H1 (cell line): ENCODE measurements at regions not wholly inside any gene's neighbourhood (a gene's known extent, or its start where the extent isn't known, plus 50 kb on each side); places are given as distances from the start of the nearest gene placed in this dataset.

Experiments used
- CTCF ChIA-PET: fragments of 300-600 bp; sonication (Branson Sonifier 250); formaldehyde crosslinking; loops from one replicate; lab custom pipeline; 2021; ENCODE audit not compliant: partially characterized antibody; lab: Charles Lee
- POLR2A ChIA-PET: fragments of 300-600 bp; sonication (Branson Sonifier 250); formaldehyde crosslinking; loops from one replicate; lab custom pipeline; 2021; ENCODE audit warnings: inconsistent platforms; ENCODE audit not compliant: partially characterized antibody; lab: Charles Lee
- DNase-seq, 2 experiments: peaks; one replicate each; pipeline versions ENCODE4 v3.0.0 to v3.0.0-alpha.2; 2010 to 2022; ENCODE audit warnings: low spot score in 2 of 2, low read depth in 1 of 2, mixed read lengths in 1 of 2
- FAIRE-seq: peaks from 2 replicates; lab custom pipeline; 2011; peaks lifted over from hg19 to GRCh38; lab: Jason Lieb, UNC
- H2AFZ ChIP-seq: 2 replicates; pipeline ENCODE4 v1.8.1; 2012; ENCODE audit warnings: low read length, inconsistent platforms
- H2AK5ac ChIP-seq: 2 replicates; pipeline ENCODE4 v1.6.1; 2013; ENCODE audit warnings: low read depth, low read length
- H2BK120ac ChIP-seq: replicated peaks from 2 replicates; pipeline ENCODE3; 2013; ENCODE audit warnings: low read depth, low read length, inconsistent platforms
- H2BK12ac ChIP-seq: 2 replicates; pipeline ENCODE4 v1.6.1; 2013; ENCODE audit warnings: low read depth, low read length
- H2BK15ac ChIP-seq: 2 replicates; pipeline ENCODE4 v1.6.1; 2013; ENCODE audit warnings: low read length
- H2BK20ac ChIP-seq: 2 replicates; pipeline ENCODE4 v1.6.1; 2013; ENCODE audit warnings: low read length
- H2BK5ac ChIP-seq: 2 replicates; pipeline ENCODE4 v1.6.1; 2013; ENCODE audit warnings: low read depth, low read length
- H3K14ac ChIP-seq: 2 replicates; pipeline ENCODE4 v1.6.1; 2013; ENCODE audit warnings: inconsistent platforms; ENCODE audit not compliant: insufficient read length
- H3K18ac ChIP-seq: 2 replicates; pipeline ENCODE4 v1.6.1; 2013; ENCODE audit warnings: low read length; ENCODE audit errors: extremely low read depth
- H3K23ac ChIP-seq: 2 replicates; pipeline ENCODE4 v1.6.1; 2013; ENCODE audit warnings: inconsistent platforms; ENCODE audit not compliant: insufficient read length
- H3K23me2 ChIP-seq: 2 replicates; pipeline ENCODE4 v1.6.1; 2013; ENCODE audit warnings: low read depth, low read length
- H3K27ac ChIP-seq: 2 replicates; pipeline ENCODE4 v1.6.1; 2011; ENCODE audit warnings: low read depth, low read length, inconsistent platforms
- H3K27me3 ChIP-seq, 4 experiments: replicated peaks in 1 of 4; 1 replicate in 1 of 4; 2 replicates in 3 of 4; pipeline versions ENCODE4 v1.6.1 to v1.8.1; 2011 to 2013; ENCODE audit warnings: low read length in 3 of 4, mild to moderate bottlenecking in 3 of 4, inconsistent platforms in 2 of 4, mixed read lengths in 2 of 4, moderate library complexity in 1 of 4; ENCODE audit not compliant: control insufficient read depth in 3 of 4, insufficient read depth in 3 of 4; ENCODE audit errors: extremely low read depth in 1 of 4
- H3K36me3 ChIP-seq, 4 experiments: 2 replicates each; pipeline versions ENCODE4 v1.6.1 to v1.8.1; 2011 to 2013; ENCODE audit warnings: mild to moderate bottlenecking in 4 of 4, low read length in 3 of 4, moderate library complexity in 2 of 4, control low read depth in 1 of 4, inconsistent platforms in 1 of 4; ENCODE audit not compliant: insufficient read depth in 4 of 4, control insufficient read depth in 2 of 4
- H3K4ac ChIP-seq: replicated peaks from 2 replicates; pipeline ENCODE3; 2013; ENCODE audit warnings: low read length, low read depth, mixed read lengths, inconsistent platforms; ENCODE audit not compliant: insufficient read length
- H3K4me1 ChIP-seq, 4 experiments: replicated peaks in 1 of 4; 1 replicate in 1 of 4; 2 replicates in 3 of 4; pipeline versions ENCODE4 v1.6.1 to v1.8.1; 2011 to 2013; ENCODE audit warnings: low read length in 3 of 4, inconsistent platforms in 2 of 4, mixed read lengths in 1 of 4; ENCODE audit not compliant: insufficient read depth in 4 of 4, control insufficient read depth in 3 of 4
- H3K4me2 ChIP-seq, 2 experiments: 2 replicates each; pipeline versions ENCODE4 v1.6.1 to v1.8.1; 2011 to 2013; ENCODE audit warnings: low read depth in 2 of 2, low read length in 2 of 2, control low read depth in 1 of 2, inconsistent platforms in 1 of 2, mild to moderate bottlenecking in 1 of 2; ENCODE audit not compliant: insufficient read depth in 1 of 2
- H3K4me3 ChIP-seq, 4 experiments: fragments of 200-600, 300-600 bp in 1 of 4; sonication (generic), shearing (Covaris generic), sonication (Bioruptor Twin) in 1 of 4; 2 replicates each; pipeline versions ENCODE4 v1.5.1 to v1.8.1; 2011 to 2016; ENCODE audit warnings: low read length in 4 of 4, low read depth in 3 of 4, control low read depth in 2 of 4, inconsistent platforms in 2 of 4, mild to moderate bottlenecking in 2 of 4, mixed read lengths in 1 of 4, moderate library complexity in 1 of 4; ENCODE audit not compliant: insufficient read depth in 2 of 4; ENCODE audit errors: extremely low read depth in 1 of 4
- H3K56ac ChIP-seq: replicated peaks from 2 replicates; pipeline ENCODE3; 2013; ENCODE audit warnings: low read depth, mild to moderate bottlenecking, mixed read lengths, low read length, inconsistent platforms; ENCODE audit not compliant: insufficient read length
- H3K79me1 ChIP-seq: 2 replicates; pipeline ENCODE4 v1.6.1; 2013; ENCODE audit warnings: low read depth, low read length, control low read depth
- H3K79me2 ChIP-seq, 2 experiments: 2 replicates each; pipeline versions ENCODE4 v1.6.1 to v1.8.1; 2012 to 2013; ENCODE audit warnings: low read length in 2 of 2, mild to moderate bottlenecking in 2 of 2, inconsistent platforms in 1 of 2; ENCODE audit not compliant: insufficient read depth in 2 of 2, control insufficient read depth in 1 of 2
- H3K9ac ChIP-seq, 4 experiments: replicated peaks in 1 of 4; 1 replicate in 1 of 4; 2 replicates in 3 of 4; pipeline versions ENCODE4 v1.6.1 to v1.8.1; 2011 to 2013; ENCODE audit warnings: low read depth in 3 of 4, low read length in 3 of 4, control low read depth in 2 of 4, mild to moderate bottlenecking in 2 of 4, moderate library complexity in 2 of 4, inconsistent platforms in 1 of 4; ENCODE audit errors: extremely low read depth in 1 of 4
- H3K9me3 ChIP-seq, 2 experiments: 2 replicates each; pipeline versions ENCODE4 v1.6.1 to v1.8.1; 2012 to 2013; ENCODE audit warnings: mild to moderate bottlenecking in 2 of 2, moderate library complexity in 2 of 2, control low read depth in 1 of 2, inconsistent platforms in 1 of 2, low read depth in 1 of 2, low read length in 1 of 2, mixed read lengths in 1 of 2; ENCODE audit not compliant: insufficient read depth in 2 of 2
- H4K20me1 ChIP-seq, 2 experiments: replicated peaks in 1 of 2; 2 replicates each; pipeline versions ENCODE3 to v1.8.1; 2011 to 2013; ENCODE audit warnings: inconsistent platforms in 2 of 2, low read length in 2 of 2, mild to moderate bottlenecking in 1 of 2; ENCODE audit not compliant: insufficient read depth in 2 of 2, control insufficient read depth in 1 of 2
- H4K5ac ChIP-seq: 2 replicates; pipeline ENCODE4 v1.6.1; 2013; ENCODE audit warnings: low read length, low read depth, mixed read lengths, inconsistent platforms; ENCODE audit not compliant: insufficient read length
- H4K8ac ChIP-seq: 2 replicates; pipeline ENCODE4 v1.8.0; 2013; ENCODE audit warnings: mild to moderate bottlenecking, moderate library complexity, low read length, inconsistent platforms; ENCODE audit not compliant: insufficient read depth; ENCODE audit errors: extremely low read depth
- H4K91ac ChIP-seq: replicated peaks from 2 replicates; pipeline ENCODE3; 2013; ENCODE audit warnings: low read length, mixed read lengths, inconsistent platforms; ENCODE audit not compliant: insufficient read length
- ASH2L ChIP-seq: fragments of 200-600, 300-600 bp; sonication (generic); IDR thresholded peaks from one replicate; pipeline ENCODE4 v1.7.1; 2017; ENCODE audit warnings: low read length
- RAD21 ChIP-seq, 2 experiments: IDR thresholded peaks in 1 of 2; conservative IDR thresholded peaks in 1 of 2; 2 replicates each; pipeline ENCODE4 v1.6.1; 2011; ENCODE audit warnings: low read depth in 2 of 2, low read length in 2 of 2, improper control_type of control experiment in 1 of 2, inconsistent platforms in 1 of 2, mild to moderate bottlenecking in 1 of 2, moderate library complexity in 1 of 2
- RNF2 ChIP-seq: fragments of 200-900, 300-1000 bp; sonication (generic); IDR thresholded peaks from 2 replicates; pipeline ENCODE4 v1.7.1; 2016; ENCODE audit warnings: borderline replicate concordance, low read depth, mild to moderate bottlenecking, antibody characterized with exemption, low read length; ENCODE audit not compliant: poor library complexity, severe bottlenecking; ENCODE audit errors: missing control alignments
- WGBS, 2 experiments: shearing (Covaris generic) in 1 of 2; methylation state at CpG; one replicate each; pipeline versions ENCODE4 v1.1.6 to v1.1.7; 2013 to 2015; ENCODE audit warnings: low lambda C conversion rate in 2 of 2, mixed read lengths in 2 of 2, inconsistent platforms in 1 of 2, low coverage in 1 of 2, missing lambda C conversion rate in 1 of 2; ENCODE audit not compliant: insufficient replicate concordance in 2 of 2, insufficient coverage in 1 of 2, insufficient read length in 1 of 2; ENCODE audit errors: extremely low coverage in 1 of 2, missing lambda C conversion rate in 1 of 2; 5-methylcytosine and 5-hydroxymethylcytosine counted together
- TF ChIP-seq, protein P1 (sequence below), 3 experiments: IDR thresholded peaks; 1 replicate in 2 of 3; 2 replicates in 1 of 3; pipeline versions ENCODE4 v1.5.1 to v1.6.1; 2011; ENCODE audit warnings: low read length in 3 of 3, mild to moderate bottlenecking in 3 of 3, inconsistent platforms in 2 of 3, low read depth in 1 of 3, moderate library complexity in 1 of 3; ENCODE audit not compliant: insufficient read depth in 1 of 3; ENCODE audit errors: control extremely low read depth in 1 of 3
- TF ChIP-seq, protein P2 (sequence below): IDR thresholded peaks from 2 replicates; pipeline ENCODE4 v1.6.1; 2012; ENCODE audit warnings: inconsistent platforms
- TF ChIP-seq, protein P3 (sequence below): IDR thresholded peaks from 2 replicates; pipeline ENCODE4 v1.6.1; 2012; ENCODE audit warnings: inconsistent platforms

- Histone ChIP-seq H3K56ac (no peak overlapping the region), H4K91ac (peak overlapping the region; percentile 1), H2BK120ac (no peak overlapping the region), H4K20me1 (no peaks in the 10 kb centered on the region), H2BK15ac (no peak overlapping the region), H4K8ac (no peak overlapping the region), H3K23ac (no peak overlapping the region), H2BK20ac (0 out of 2 replicates have a peak overlapping the region, but pooled peaks have one; percentile 73), H3K9ac (no peak overlapping the region), H3K4ac (no peak overlapping the region), H3K4me3 (no peak overlapping the region), H4K5ac (no peak overlapping the region), H3K79me2 (no peaks in the 10 kb centered on the region), H3K14ac (no peak overlapping the region), H3K23me2 (no peaks in the 10 kb centered on the region), H2BK5ac (no peak overlapping the region), H3K27me3 (no peaks in the 10 kb centered on the region), H3K79me1 (no peaks in the 10 kb centered on the region), H2AFZ (peak overlapping the region; percentile 36), H3K9me3 (no peaks in the 10 kb centered on the region), H2AK5ac (no peak overlapping the region), H3K4me2 (no peak overlapping the region), H2BK12ac (0 out of 2 replicates have a peak overlapping the region, but pooled peaks have one; percentile 5), H3K4me1 (peaks cover 0 to 9% (median 4%) of the 10 kb centered on the region in 4 experiments; a peak in 4 of 7 replicates), H3K36me3 (no peaks in the 10 kb centered on the region; a peak in 1 of 8 replicates), H3K27ac (no peak overlapping the region), H3K18ac (no peak overlapping the region)
- 81% methylated on average over 18 of the region's 20 CpGs; no CpG with 5 or more reads in 1 of the 2 experiments for WGBS, 2 experiments
- DNase-seq (peak in 1 of 2 experiments; percentile 60), FAIRE-seq (no peak)
- CTCF ChIA-PET: interaction anchor here (0.7 to 1.3 kb wide), 2 partner anchors 9 to 47 kb away, joined by 3 to 5 read pairs; no protein-coding TSS in a partner anchor
- POLR2A ChIA-PET: no interaction called here
- TF ChIP-seq RAD21 (IDR thresholded peaks at IDR 0.05 in 1 of 2, conservative IDR thresholded peaks at IDR 0.05 in 1 of 2; ENCODE audit: low read depth in 2 of 2, low read length in 2 of 2): peak in 1 of 2 experiments; percentile 45; a peak in 2 of 4 replicates
- TF ChIP-seq, protein P1, sequence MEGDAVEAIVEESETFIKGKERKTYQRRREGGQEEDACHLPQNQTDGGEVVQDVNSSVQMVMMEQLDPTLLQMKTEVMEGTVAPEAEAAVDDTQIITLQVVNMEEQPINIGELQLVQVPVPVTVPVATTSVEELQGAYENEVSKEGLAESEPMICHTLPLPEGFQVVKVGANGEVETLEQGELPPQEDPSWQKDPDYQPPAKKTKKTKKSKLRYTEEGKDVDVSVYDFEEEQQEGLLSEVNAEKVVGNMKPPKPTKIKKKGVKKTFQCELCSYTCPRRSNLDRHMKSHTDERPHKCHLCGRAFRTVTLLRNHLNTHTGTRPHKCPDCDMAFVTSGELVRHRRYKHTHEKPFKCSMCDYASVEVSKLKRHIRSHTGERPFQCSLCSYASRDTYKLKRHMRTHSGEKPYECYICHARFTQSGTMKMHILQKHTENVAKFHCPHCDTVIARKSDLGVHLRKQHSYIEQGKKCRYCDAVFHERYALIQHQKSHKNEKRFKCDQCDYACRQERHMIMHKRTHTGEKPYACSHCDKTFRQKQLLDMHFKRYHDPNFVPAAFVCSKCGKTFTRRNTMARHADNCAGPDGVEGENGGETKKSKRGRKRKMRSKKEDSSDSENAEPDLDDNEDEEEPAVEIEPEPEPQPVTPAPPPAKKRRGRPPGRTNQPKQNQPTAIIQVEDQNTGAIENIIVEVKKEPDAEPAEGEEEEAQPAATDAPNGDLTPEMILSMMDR (IDR thresholded peaks at IDR 0.05; ENCODE audit: control extremely low read depth in 1 of 3, insufficient read depth in 1 of 3, low read depth in 1 of 3, low read length in 3 of 3): peak in 2 of 3 experiments; percentile 11 to 22; a peak in 1 of 4 replicates
- TF ChIP-seq, protein P2, sequence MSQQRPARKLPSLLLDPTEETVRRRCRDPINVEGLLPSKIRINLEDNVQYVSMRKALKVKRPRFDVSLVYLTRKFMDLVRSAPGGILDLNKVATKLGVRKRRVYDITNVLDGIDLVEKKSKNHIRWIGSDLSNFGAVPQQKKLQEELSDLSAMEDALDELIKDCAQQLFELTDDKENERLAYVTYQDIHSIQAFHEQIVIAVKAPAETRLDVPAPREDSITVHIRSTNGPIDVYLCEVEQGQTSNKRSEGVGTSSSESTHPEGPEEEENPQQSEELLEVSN: peak; percentile 49; the same call in 1 of the 2 replicates
- TF ChIP-seq ASH2L: peak; percentile 25
- TF ChIP-seq, protein P3, sequence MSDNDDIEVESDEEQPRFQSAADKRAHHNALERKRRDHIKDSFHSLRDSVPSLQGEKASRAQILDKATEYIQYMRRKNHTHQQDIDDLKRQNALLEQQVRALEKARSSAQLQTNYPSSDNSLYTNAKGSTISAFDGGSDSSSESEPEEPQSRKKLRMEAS: no peak; the same call in 1 of the 2 replicates
- no peak for TF ChIP-seq RNF2
Observed at GRCh38 chr7:152556013-152556755, 119.8 kb downstream of the XRCC2 start.
